HUDEP-2 (cell line): ENCODE measurements at regions not wholly inside any gene's neighbourhood (a gene's known extent, or its start where the extent isn't known, plus 50 kb on each side); places are given as distances from the start of the nearest gene placed in this dataset.
"Not testable (repeated sequence)": the region's sequence is repeated elsewhere in the genome, so short reads cannot be mapped to it uniquely, and the experiment has no call there.

Experiments
- DNase-seq, 76 experiments: peaks; one replicate each; lab custom pipeline; 2025; ENCODE audit not compliant: unreplicated experiment in 76 of 76; lab: John Stamatoyannopoulos, UW

DNA sequence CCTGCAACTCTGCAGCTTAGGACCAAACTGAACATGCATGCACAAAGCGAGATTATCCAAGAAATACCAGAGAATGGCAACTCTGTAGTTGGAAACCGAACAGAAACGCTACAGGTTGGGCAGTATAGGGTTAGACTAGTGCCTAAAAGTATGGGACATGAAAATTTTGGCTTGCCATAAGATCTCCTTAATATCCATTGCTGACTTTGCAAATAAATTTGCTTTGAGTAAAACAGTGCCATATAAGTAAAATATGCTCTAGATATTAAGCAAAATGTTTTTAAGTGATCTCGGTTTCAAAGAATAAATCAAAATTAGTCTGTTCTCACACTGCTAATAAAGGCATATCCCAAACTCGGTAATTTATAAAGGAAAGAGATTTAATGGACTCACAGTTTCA, 456.0 kb downstream of the PRDM9 start:
- DNase-seq = no peak

DNA sequence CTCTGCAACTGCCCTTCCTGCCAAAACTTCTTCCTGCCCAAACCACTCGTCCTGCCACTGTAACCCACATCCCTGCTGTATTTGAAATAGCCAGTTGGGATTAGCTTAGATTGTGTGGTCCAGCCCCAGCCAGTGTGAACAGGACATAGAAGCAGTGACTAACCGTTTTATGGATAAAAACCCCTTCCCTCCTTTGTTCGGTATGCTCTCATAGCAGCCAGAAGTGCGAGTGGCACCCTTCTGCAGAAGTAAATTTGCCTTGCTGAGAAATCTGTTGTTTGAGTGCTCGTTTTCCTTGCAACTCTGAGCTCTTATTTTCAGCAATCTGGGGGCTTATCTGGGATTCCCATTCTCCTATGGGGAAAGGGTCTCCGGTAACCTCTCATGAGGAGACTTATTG, 470.0 kb downstream of the PRDM9 start:
- no peak for DNase-seq

DNA sequence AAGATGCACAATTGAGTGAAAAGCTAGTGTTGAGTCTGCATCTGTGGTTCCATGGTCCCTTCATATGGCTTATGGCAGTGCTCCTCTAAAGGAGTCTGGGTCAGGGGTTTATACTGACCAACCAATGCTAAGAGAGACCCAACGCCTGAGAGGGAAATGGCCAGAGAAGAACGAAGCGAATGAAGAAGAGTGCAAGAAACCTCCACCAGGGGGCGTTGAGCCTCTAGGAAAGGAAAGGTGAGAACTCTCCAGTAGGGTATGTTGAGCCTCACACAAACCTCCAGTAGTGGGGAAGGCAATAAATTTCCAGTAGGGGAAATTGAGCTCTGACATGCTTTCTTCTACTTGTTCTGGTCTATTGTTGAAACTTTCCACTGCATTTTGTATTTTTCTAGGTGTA, 470.6 kb downstream of the PRDM9 start:
- peak in 11 of 76 experiments; percentile 1 to 26 (median 5) for DNase-seq

- no peak for DNase-seq
Observed at GRCh38 chr5:23991406-23991805, 484.0 kb downstream of the PRDM9 start.

DNA sequence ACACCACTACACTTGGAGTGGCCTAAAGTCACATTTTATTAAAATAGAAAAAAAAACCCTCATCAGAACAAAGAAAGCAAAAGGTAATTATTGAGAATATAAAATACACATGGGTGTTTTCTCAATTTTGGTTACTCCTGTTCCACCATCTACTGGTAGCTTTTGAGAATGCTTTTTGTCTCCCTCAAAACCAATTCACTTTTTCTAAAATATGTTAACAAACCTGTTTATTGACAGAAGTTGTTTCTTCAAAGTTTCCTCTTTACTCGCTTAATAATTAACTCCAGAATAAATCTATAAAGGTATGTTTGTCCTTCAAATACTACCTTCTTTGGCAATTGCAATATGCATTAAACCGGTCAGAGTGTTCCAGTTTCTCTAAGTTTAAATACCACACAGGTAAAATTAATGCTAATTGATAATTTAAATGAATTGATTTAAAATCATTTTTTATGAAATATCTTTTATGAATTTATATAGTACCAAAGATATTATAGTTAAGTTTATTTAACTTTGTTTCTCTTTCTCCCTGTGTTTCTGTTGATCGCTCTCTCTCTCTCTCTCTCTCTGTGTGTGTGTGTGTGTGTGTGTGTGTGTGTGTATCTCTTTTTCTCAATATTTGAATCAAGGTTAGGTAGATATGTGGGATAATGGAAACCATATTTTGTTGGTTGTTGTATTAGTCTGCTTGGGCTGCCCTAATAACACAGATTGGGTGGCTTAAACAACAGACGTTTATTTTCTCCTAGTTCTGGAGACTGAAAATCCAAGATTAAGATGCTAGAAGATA, 487.4 kb downstream of the PRDM9 start:
- DNase-seq = peak in 1 of 76 experiments; percentile 1

DNA sequence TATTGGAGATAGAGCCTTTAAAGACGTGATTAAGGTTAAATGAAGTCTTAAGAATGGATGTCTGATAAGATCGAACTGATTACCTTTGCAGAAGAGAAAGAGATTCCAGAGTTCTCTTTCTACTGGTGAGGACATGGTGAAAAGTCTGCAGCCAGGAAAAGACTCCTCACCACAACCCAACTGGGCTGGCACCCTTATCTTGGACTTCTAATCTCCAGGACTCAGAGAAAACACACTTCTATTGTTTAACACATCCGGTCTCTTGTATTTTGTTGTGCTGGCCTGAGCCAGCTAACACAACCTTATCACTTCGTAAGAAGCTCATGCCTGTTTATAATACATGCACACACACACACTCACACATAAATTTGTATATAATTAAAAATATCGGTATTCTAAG, 489.1 kb downstream of the PRDM9 start:
- DNase-seq = peak in 1 of 76 experiments; percentile 2

DNA sequence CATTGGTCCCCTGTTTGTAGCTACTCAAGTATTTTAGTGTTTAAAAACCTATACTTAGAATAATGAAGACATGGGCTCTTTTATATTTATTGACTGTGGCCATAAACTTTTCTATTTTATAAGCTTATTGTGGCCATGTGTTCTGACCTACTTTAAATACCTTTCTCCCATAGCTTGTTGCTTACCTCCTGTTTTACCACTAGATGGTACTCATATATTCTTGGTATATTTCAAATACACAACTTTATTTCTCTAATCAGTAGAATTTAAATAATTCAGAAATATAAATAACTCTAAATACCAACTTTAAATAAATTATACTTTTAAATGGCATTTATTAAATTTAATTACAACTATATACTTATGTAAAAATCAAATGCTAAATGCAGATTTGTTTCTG, 498.0 kb downstream of the PRDM9 start:
- DNase-seq = no peak

DNA sequence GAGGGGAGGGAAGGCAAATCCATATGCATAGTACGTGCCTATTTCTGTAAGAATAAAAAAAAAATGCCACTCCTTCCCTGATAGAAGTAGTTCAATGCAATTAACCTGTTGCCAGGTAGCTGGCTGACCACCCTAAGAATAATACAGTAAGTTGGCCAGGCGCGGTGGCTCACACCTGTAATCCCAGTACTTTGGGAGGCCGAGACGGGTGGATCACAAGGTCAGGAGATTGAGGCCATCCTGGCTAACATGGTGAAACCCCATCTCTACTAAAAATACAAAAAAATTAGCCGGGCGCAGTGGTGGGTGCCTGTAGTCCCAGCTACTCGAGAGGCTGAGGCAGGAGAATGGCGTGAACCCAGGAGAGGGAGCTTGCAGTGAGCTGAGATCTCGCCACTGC, 510.3 kb downstream of the PRDM9 start:
- not testable (repeated sequence) for DNase-seq

DNA sequence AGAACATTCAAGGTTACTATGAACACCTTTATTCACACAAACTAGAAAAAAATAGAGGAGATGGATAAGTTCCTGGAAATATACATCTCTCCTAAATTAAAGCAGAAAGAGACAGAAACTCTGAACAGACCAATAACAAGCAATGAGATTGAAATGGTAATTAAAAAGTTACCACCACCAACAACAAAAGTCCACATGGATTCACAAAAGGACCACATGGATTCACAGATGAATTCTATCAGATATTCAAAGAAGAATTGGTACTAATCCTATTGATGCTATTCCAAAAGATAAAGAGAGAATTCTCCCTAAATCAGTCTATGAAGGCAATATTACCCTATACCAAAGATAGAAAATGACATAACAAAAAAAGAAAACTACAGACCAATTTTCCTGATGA, 518.9 kb downstream of the PRDM9 start:
- DNase-seq = no peak

DNA sequence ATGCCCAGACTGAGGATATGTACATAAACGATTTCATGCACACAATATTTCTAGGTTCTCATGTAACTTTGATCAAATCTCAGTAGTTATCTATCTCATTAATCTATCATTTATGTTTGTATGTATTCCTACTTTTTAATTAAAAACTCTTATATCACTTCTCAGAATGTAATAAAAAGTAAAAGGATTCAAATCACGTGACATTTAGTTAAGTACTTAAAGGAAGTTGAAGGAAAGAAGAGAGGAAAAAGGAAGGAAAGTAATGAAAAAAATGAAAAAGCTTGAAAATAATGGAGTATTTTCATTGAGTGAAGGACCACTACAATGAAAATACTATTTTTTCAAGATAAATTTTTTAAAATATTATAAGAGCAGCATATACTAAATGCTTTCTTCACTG, 535.3 kb downstream of the PRDM9 start:
- no peak for DNase-seq

GRCh38 chr5:24045046-24045445, 537.6 kb downstream of the PRDM9 start:
- no peak for DNase-seq

DNA sequence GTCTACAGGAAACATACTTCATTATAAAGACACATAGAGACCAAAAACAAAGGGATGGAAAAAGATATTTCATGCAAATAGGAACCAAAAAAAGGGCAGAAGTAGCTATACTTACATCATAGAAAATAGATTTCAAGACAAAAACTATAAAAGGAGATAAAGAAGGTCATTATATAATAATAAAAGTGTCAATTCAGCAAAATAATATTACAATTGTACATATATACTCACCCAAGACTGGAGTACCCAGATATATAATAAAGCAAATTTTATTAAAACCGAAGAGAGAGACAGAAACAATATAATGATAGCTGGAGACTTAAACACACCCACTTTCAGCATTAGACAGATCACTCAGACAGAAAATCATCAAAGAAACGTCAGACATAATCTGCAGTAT, 546.3 kb downstream of the PRDM9 start:
- DNase-seq = no peak

DNA sequence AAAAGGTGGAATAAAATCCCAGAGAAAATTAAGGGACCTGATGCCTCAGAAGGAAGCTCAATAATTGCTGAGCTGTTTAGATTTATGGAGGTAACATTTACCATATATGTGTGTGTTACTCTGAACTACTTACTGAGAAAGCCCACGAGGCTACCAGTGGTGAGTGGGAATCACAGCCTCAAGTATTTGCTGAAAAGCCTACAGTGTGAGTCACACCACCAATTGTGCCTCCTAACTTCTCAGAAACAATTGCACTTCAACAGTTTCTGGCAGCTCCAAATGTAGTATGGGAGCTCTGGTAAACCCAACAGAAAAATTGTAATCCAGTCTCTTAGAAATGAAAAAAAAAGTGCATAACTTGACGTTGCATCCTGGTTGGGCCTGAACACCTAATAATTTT, 551.6 kb downstream of the PRDM9 start:
- no peak for DNase-seq

- no peak for DNase-seq
Observed at GRCh38 chr5:24059716-24060115, 552.3 kb downstream of the PRDM9 start.

DNA sequence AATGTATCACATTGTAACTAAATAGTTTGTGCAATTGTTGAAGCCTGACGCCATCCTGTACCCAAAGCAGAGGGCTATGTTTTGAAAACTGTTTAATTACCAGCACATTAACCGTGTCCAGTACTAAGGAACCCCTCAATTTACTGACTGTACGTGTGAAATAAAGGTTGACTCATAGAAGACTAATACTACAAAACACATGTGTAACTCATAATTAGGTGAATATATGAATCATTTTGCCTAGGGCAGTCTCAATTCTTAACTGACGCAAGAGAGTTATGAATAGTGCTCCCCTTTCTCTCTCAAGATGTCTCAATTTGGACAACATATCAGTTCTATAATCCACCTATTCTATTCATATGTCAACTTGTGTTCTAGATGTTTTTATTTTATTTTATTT, 558.4 kb downstream of the PRDM9 start:
- no peak for DNase-seq

GRCh38 chr5:24067208-24067607, 559.8 kb downstream of the PRDM9 start:
- DNase-seq = no peak

DNA sequence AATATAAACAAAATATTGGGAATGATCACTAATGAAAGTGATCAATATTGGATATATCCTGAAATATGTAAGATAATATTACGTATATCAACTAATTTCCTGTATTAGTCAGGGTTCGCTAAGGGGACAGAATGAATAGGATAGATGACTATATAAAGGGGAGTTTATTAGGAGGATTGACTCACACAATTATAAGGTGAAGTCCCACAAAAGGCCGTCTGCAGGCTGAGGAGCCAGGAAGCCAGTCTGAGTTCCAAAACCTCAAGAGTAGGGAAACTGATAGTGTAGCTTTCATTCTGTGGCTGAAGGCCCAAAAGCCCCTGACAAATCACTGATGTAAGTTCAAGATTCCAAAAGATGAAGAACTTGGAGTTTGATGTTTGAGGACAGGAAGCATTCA, 561.1 kb downstream of the PRDM9 start:
- no peak for DNase-seq

GRCh38 chr5:24073107-24073506, 565.7 kb downstream of the PRDM9 start:
- DNase-seq = no peak

DNA sequence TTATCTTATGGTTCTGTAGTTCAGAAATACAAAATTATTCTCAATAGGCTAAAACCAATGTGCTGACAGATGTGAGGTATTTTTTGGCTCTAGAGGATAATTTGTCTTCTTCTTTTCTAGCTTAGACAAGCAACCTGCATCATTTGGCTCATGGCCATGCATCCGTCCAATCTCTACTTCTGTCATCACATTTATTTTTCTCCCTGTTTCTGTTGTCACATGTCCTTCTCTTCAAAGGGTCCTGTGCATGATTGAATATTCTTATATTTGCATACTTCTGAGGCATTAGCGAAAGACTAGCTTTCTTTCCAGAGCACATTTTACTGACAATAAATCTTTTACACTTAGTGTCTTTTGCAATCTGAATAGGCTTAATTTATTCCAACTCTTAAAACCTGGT, 564.7 kb downstream of the CDH10 start:
- no peak for DNase-seq

DNA sequence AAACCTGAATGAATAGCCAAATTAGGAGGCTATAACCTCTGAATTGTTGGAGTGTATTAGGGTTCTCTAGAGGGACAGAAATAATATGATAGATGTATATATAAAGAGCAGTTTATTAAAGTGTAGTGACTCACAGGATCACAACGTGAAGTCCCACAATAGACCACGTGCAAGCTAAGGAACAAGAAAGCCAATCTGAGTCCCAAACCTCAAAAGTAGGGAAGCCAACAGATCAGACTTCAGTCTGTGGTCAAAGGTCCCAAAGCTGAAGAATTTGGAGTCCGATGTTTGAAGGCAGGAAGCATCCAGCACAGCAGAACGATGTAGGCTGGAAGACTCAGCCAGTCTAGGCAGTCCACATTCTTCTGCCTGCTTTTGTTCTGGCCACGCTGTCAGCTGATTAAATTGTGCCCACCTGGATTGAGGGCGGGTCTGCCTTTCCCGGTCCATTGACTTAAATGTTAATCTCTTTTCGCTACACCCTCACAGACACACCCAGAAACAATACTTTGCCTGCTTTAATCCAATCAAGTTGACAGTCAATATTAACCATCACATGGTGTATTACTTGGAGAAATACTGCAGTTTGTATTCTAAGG, 550.6 kb downstream of the CDH10 start:
- no peak for DNase-seq

DNA sequence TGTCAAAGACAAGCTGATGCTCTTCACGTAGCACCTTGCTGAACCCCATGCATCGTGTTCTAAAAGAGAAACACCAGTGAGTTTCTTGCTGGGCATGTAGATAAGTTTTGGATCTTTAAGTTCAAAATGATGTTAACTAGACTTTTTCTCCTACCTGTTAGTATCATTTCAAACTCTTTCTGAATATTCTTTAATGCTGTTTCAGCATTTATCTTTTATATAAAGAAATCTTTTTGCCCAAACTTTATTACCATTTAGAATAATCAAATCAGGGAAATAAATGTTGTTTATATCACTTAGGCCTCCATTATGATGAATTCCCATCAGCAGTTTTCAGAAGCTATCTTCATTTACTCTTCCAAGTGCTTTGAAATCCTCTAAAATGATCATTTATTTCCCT, 542.8 kb downstream of the CDH10 start:
- no peak for DNase-seq

DNA sequence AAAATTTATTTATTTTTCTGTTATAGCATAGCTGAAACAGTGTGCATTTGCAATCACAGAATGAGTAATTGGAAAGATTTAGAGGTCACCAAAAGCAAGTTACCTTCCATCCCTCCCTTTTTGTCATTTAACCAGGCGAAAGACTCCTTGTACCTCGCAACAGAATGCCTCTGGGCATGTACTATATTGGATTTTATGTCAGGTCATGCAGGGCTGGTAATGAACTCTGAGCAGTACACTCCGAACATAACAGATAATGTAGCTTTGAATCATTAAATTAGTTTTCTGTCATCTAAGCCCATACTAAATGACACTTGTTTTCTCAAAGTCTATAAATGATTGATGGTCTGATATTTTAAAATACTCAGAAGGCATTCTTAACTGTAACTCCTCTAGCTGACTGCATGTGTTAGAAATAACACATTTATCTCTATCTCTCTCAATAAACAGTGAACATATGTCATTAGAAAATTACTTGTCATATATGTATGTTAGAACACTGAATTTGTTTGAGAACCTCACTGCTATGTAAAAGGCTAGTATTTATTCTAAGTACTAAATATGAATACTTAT, 541.2 kb downstream of the CDH10 start:
- no peak for DNase-seq
